ENCODE measurements at regions not wholly inside any gene's neighbourhood (a gene's known extent, or its start where the extent isn't known, plus 50 kb on each side); places are given as distances from the start of the nearest gene placed in this dataset.

DNA sequence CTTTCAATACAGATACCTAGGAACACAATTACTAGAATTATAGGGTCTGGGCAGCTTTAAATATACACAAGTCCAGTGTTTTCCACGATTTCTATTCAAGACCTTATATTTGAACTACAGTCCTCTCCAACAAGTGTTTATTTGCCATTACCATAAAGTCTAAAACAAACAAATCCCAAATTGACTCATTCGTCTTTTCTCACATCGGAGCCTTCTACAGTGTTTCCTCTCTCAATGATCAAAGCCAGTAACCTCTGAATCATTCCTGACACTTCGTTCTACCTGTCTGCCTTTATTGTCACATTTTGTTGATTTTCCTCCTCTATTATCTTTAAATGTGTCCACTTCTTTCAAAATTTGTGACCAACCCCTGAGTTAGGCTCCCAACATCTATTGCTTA lies 1356.5 kb upstream of the SLC10A2 start:
- H3K23ac ChIP-seq (ENCODE audit: insufficient read length): no peak overlapping the region
- no peak overlapping the region for H3K4me3 ChIP-seq (ENCODE audit: extremely low read depth in 1 of 4, insufficient read depth in 2 of 4, low read depth in 3 of 4, low read length in 4 of 4)
- H2AFZ ChIP-seq (ENCODE audit: low read length): no peak overlapping the region
- no peaks in the 10 kb centered on the region for H3K79me2 ChIP-seq (ENCODE audit: control insufficient read depth in 1 of 2, insufficient read depth in 2 of 2, low read length in 2 of 2)
- no peak overlapping the region for H3K14ac ChIP-seq (ENCODE audit: insufficient read length)
- no peak for TF ChIP-seq SP4 (IDR thresholded peaks at IDR 0.05; ENCODE audit: low read length)
- H3K9me3 ChIP-seq (ENCODE audit: insufficient read depth in 2 of 2, low read depth in 1 of 2, low read length in 1 of 2): no peaks in the 10 kb centered on the region
- H3K4ac ChIP-seq (replicated peaks; ENCODE audit: insufficient read length, low read depth, low read length): no peak overlapping the region
- no peak overlapping the region for H4K91ac ChIP-seq (replicated peaks; ENCODE audit: insufficient read length, low read length)
- no peak overlapping the region for H3K9ac ChIP-seq (replicated peaks in 1 of 4; ENCODE audit: extremely low read depth in 1 of 4, low read depth in 3 of 4, low read length in 3 of 4)
- no peaks in the 10 kb centered on the region for H3K4me1 ChIP-seq (replicated peaks in 1 of 4; ENCODE audit: control insufficient read depth in 3 of 4, insufficient read depth in 4 of 4, low read length in 3 of 4)
- no peak overlapping the region for H4K8ac ChIP-seq (ENCODE audit: extremely low read depth, insufficient read depth, low read length)
- H3K56ac ChIP-seq (replicated peaks; ENCODE audit: insufficient read length, low read depth, low read length): no peak overlapping the region
- H2BK5ac ChIP-seq (ENCODE audit: low read depth, low read length): no peak overlapping the region
- H3K36me3 ChIP-seq (ENCODE audit: control insufficient read depth in 2 of 4, insufficient read depth in 4 of 4, low read length in 3 of 4): no peaks in the 10 kb centered on the region
- no peaks in the 10 kb centered on the region for H3K27me3 ChIP-seq (replicated peaks in 1 of 4; ENCODE audit: control insufficient read depth in 3 of 4, extremely low read depth in 1 of 4, insufficient read depth in 3 of 4, low read length in 3 of 4)
- CTCF ChIA-PET (ENCODE audit: partially characterized antibody): interaction anchor here (0.9 kb wide), 1 partner anchor 33 kb away, joined by 3 read pairs; no protein-coding TSS in a partner anchor
- 99% methylated on average over 4 of the region's 4 CpGs; no CpG with 5 or more reads in 1 of the 2 experiments for WGBS, 2 experiments (ENCODE audit: extremely low coverage in 1 of 2, insufficient coverage in 1 of 2, insufficient read length in 1 of 2, insufficient replicate concordance in 2 of 2, low coverage in 1 of 2, low lambda C conversion rate in 2 of 2, missing lambda C conversion rate in 1 of 2)
- H2BK12ac ChIP-seq (ENCODE audit: low read depth, low read length): no peak overlapping the region
- H3K27ac ChIP-seq (ENCODE audit: low read depth, low read length): no peak overlapping the region
- no peak overlapping the region for H2BK15ac ChIP-seq (ENCODE audit: low read length)
- H4K20me1 ChIP-seq (replicated peaks in 1 of 2; ENCODE audit: control insufficient read depth in 1 of 2, insufficient read depth in 2 of 2, low read length in 2 of 2): no peaks in the 10 kb centered on the region
- H3K23me2 ChIP-seq (ENCODE audit: low read depth, low read length): no peaks in the 10 kb centered on the region
- H3K18ac ChIP-seq (ENCODE audit: extremely low read depth, low read length): no peak overlapping the region
- no peak overlapping the region for H4K5ac ChIP-seq (ENCODE audit: insufficient read length, low read depth, low read length)
- no peak for FAIRE-seq
- H3K4me2 ChIP-seq (ENCODE audit: insufficient read depth in 1 of 2, low read depth in 2 of 2, low read length in 2 of 2): no peak overlapping the region
- no peak overlapping the region for H2BK120ac ChIP-seq (replicated peaks; ENCODE audit: low read depth, low read length)
- POLR2A ChIA-PET (ENCODE audit: partially characterized antibody): no interaction called here
- H3K79me1 ChIP-seq (ENCODE audit: low read depth, low read length): no peaks in the 10 kb centered on the region
- no peak overlapping the region for H2BK20ac ChIP-seq (ENCODE audit: low read length)
- DNase-seq (ENCODE audit: low read depth in 1 of 2, low spot score in 2 of 2): no peak
- no peak overlapping the region for H2AK5ac ChIP-seq (ENCODE audit: low read depth, low read length)
